Brain microvascular endothelial cell (primary cell): ENCODE measurements at regions not wholly inside any gene's neighbourhood (a gene's known extent, or its start where the extent isn't known, plus 50 kb on each side); places are given as distances from the start of the nearest gene placed in this dataset.
"Not testable (repeated sequence)": the region's sequence is repeated elsewhere in the genome, so short reads cannot be mapped to it uniquely, and the experiment has no call there.

Experiments used
- DNase-seq: peaks from one replicate; pipeline ENCODE4 v3.0.0-alpha.2; 2020
- H3K27ac ChIP-seq: fragments of 250-450 bp; sonication (Bioruptor Pico); 2 replicates; pipeline ENCODE4 v1.5.1; 2020; ENCODE audit warnings: mild to moderate bottlenecking, moderate library complexity
- H3K27me3 ChIP-seq: fragments of 250-450 bp; sonication (Bioruptor Pico); replicated peaks from 2 replicates; pipeline ENCODE4 v1.5.1; 2020; ENCODE audit warnings: mild to moderate bottlenecking
- H3K36me3 ChIP-seq: fragments of 250-450 bp; sonication (Bioruptor Pico); replicated peaks from 2 replicates; pipeline ENCODE4 v1.5.1; 2020; ENCODE audit warnings: mild to moderate bottlenecking
- H3K4me3 ChIP-seq: 2 replicates; pipeline ENCODE4 v1.5.1; 2011; ENCODE audit warnings: low read depth, mild to moderate bottlenecking, control low read depth, low read length, moderate library complexity
- in situ Hi-C: cut with HindIII; loops from 2 replicates; pipeline ENCODE4 v1.10.0; 2017; ENCODE audit warnings: low sequenced_read_pairs, low pct_ligation_motif_present
- TF ChIP-seq, protein P1 (sequence below): IDR thresholded peaks from 2 replicates; pipeline ENCODE4 v1.5.1; 2011; ENCODE audit warnings: low read depth, mild to moderate bottlenecking, moderate library complexity, low read length, control low read depth, inconsistent platforms; ENCODE audit errors: missing control alignments

DNA sequence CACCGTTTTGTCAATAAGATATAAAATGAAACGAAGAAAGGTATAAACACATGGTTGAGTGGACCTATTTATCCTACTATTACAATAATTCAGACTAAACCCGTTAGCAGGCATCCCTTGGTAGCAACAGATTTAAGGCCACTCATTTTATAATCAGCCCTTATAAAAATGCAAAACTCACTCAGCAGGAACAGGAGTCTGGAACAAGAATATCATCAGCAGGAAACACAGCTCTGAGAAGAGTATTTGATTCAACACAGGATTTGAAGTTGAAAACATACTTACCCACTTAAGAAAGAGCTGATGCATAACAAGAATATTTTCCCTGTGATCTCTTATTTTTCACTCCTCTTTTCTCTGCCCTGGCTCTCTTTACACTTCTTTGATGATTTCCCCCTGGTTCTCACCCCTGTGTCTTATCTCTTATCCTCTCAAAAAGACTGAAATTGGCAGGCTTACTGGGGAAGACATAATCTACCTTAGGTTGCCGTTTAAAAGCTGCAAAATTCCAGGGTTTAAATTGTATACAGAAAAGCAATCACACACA, 1722.7 kb downstream of the SLITRK5 start:
- DNase-seq, result no peak
- TF ChIP-seq, protein P1, sequence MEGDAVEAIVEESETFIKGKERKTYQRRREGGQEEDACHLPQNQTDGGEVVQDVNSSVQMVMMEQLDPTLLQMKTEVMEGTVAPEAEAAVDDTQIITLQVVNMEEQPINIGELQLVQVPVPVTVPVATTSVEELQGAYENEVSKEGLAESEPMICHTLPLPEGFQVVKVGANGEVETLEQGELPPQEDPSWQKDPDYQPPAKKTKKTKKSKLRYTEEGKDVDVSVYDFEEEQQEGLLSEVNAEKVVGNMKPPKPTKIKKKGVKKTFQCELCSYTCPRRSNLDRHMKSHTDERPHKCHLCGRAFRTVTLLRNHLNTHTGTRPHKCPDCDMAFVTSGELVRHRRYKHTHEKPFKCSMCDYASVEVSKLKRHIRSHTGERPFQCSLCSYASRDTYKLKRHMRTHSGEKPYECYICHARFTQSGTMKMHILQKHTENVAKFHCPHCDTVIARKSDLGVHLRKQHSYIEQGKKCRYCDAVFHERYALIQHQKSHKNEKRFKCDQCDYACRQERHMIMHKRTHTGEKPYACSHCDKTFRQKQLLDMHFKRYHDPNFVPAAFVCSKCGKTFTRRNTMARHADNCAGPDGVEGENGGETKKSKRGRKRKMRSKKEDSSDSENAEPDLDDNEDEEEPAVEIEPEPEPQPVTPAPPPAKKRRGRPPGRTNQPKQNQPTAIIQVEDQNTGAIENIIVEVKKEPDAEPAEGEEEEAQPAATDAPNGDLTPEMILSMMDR, result no peak
- no peak overlapping the region for H3K4me3 ChIP-seq
- in situ Hi-C loops, result no loop called here
- no peaks in the 10 kb centered on the region for H3K36me3 ChIP-seq
- H3K27ac ChIP-seq, result no peak overlapping the region
- H3K27me3 ChIP-seq, result no peaks in the 10 kb centered on the region

- H3K27ac ChIP-seq, result peak overlapping the region; percentile 31
- no peaks in the 10 kb centered on the region for H3K27me3 ChIP-seq
- TF ChIP-seq, protein P1, result no peak
- in situ Hi-C loops, result no loop called here
- no peaks in the 10 kb centered on the region for H3K36me3 ChIP-seq
- no peak overlapping the region for H3K4me3 ChIP-seq
- DNase-seq, result peak; percentile 3
Measured at GRCh38 chr13:89401264-89401675, 1730.1 kb downstream of the SLITRK5 start.

GRCh38 chr13:89402211-89402610, 1731.0 kb downstream of the SLITRK5 start:
- Histone ChIP-seq H3K36me3 (no peaks in the 10 kb centered on the region), H3K27ac (no peak overlapping the region), H3K4me3 (no peak overlapping the region), H3K27me3 (no peaks in the 10 kb centered on the region)
- DNase-seq, result no peak
- in situ Hi-C loops, result no loop called here
- TF ChIP-seq, protein P1, result no peak

DNA sequence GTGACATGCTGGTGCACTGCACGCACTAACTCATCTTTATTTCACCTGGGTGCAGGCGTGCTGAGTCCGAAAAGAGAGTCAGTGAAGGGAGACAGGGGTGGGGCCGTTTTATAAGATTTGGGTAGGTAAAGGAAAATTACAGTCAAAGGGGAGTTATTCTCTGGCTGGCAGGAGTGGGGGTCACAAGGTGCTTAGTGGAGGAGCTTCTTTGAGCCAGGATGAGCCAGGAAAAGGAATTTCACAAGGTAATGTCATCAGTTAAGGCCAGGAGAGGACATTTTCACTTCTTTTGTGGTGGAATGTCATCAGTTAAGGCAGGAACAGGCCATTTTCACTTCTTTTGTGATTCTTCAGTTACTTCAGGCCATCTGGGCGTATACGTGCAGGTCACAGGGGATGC, 1734.9 kb downstream of the SLITRK5 start:
- H3K27me3 ChIP-seq, in situ Hi-C loops, H3K4me3 ChIP-seq, H3K27ac ChIP-seq, DNase-seq, H3K36me3 ChIP-seq: not testable (repeated sequence)

GRCh38 chr13:89407357-89407756, 1736.2 kb downstream of the SLITRK5 start:
- TF ChIP-seq, protein P1, result no peak
- no peak overlapping the region for H3K4me3 ChIP-seq
- no peaks in the 10 kb centered on the region for H3K36me3 ChIP-seq
- in situ Hi-C loops, result no loop called here
- no peak for DNase-seq
- no peaks in the 10 kb centered on the region for H3K27me3 ChIP-seq
- no peak overlapping the region for H3K27ac ChIP-seq

- TF ChIP-seq, protein P1, result no peak
- Histone ChIP-seq H3K27ac (no peak overlapping the region), H3K27me3 (no peaks in the 10 kb centered on the region), H3K36me3 (no peaks in the 10 kb centered on the region), H3K4me3 (no peak overlapping the region)
- in situ Hi-C loops, result no loop called here
- DNase-seq, result no peak
Measured at GRCh38 chr13:89432997-89433396, 1761.8 kb downstream of the SLITRK5 start.
